ENCODE measurements at regions not wholly inside any gene's neighbourhood (a gene's known extent, or its start where the extent isn't known, plus 50 kb on each side); places are given as distances from the start of the nearest gene placed in this dataset.

DNA sequence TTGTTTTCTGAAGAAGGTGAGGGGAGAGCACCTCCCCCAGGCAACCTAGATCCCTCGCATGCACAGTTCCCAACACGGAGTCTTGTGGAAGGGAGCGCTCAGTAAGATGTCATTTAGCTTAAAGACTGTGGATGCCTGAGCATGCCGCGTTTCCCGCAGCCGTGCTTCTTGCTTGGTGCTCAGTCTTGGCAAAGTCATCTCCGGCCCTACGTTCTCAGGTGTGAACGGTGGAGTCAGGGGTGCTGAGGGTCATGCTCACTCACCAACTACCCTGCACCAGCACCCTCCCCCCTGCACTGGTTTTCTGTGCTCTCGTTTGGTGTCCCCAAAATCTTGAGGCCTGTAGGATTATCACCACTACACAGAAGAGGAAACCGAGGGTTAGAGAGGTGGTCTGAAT, 202.1 kb downstream of the RHOU start:
- Histone ChIP-seq H3K4me3 (IDR thresholded peaks at IDR 0.05; ENCODE audit: insufficient read depth, low read depth, low read length) (no peak overlapping the region), H3K79me2 (ENCODE audit: insufficient read depth, low read depth) (no peaks in the 10 kb centered on the region), H3K9ac (no peak overlapping the region), H3K4me2 (no peak overlapping the region), H3K4me1 (ENCODE audit: low read depth, poor library complexity, severe bottlenecking) (no peaks in the 10 kb centered on the region), H3K27me3 (ENCODE audit: insufficient read depth, low read depth) (no peaks in the 10 kb centered on the region), H3K27ac (no peak overlapping the region), H3K36me3 (ENCODE audit: insufficient read depth) (no peaks in the 10 kb centered on the region), H2AFZ (ENCODE audit: low read depth) (no peak overlapping the region), H4K20me1 (ENCODE audit: insufficient read depth) (no peaks in the 10 kb centered on the region)
- no peak for TF ChIP-seq CTCF (conservative IDR thresholded peaks at IDR 0.05; ENCODE audit: low read depth, low read length)

- no peaks in the 10 kb centered on the region for H3K79me2 ChIP-seq (ENCODE audit: insufficient read depth, low read depth)
- no peak overlapping the region for H3K4me3 ChIP-seq (IDR thresholded peaks at IDR 0.05; ENCODE audit: insufficient read depth, low read depth, low read length)
- TF ChIP-seq CTCF (conservative IDR thresholded peaks at IDR 0.05; ENCODE audit: low read depth, low read length), result no peak
- no peaks in the 10 kb centered on the region for H3K36me3 ChIP-seq (ENCODE audit: insufficient read depth)
- no peak overlapping the region for H3K9ac ChIP-seq
- H3K4me1 ChIP-seq (ENCODE audit: low read depth, poor library complexity, severe bottlenecking), result no peaks in the 10 kb centered on the region
- no peak overlapping the region for H2AFZ ChIP-seq (ENCODE audit: low read depth)
- H3K27ac ChIP-seq, result no peak overlapping the region
- no peaks in the 10 kb centered on the region for H3K27me3 ChIP-seq (ENCODE audit: insufficient read depth, low read depth)
- H3K4me2 ChIP-seq, result no peak overlapping the region
- H4K20me1 ChIP-seq (ENCODE audit: insufficient read depth), result no peaks in the 10 kb centered on the region
These were observed 202.7 kb downstream of the RHOU start for GRCh38 chr1:228937851-228938536.

GRCh38 chr1:228938537-228938901, 203.2 kb downstream of the RHOU start:
- Histone ChIP-seq H4K20me1 (ENCODE audit: insufficient read depth) (no peaks in the 10 kb centered on the region), H3K36me3 (ENCODE audit: insufficient read depth) (no peaks in the 10 kb centered on the region), H3K27me3 (ENCODE audit: insufficient read depth, low read depth) (no peaks in the 10 kb centered on the region), H2AFZ (ENCODE audit: low read depth) (no peak overlapping the region), H3K4me3 (IDR thresholded peaks at IDR 0.05; ENCODE audit: insufficient read depth, low read depth, low read length) (no peak overlapping the region), H3K79me2 (ENCODE audit: insufficient read depth, low read depth) (no peaks in the 10 kb centered on the region), H3K9ac (no peak overlapping the region), H3K27ac (no peak overlapping the region), H3K4me1 (ENCODE audit: low read depth, poor library complexity, severe bottlenecking) (no peaks in the 10 kb centered on the region), H3K4me2 (no peak overlapping the region)
- TF ChIP-seq CTCF (conservative IDR thresholded peaks at IDR 0.05; ENCODE audit: low read depth, low read length), result no peak

- Histone ChIP-seq H3K9ac (no peak overlapping the region), H3K4me3 (IDR thresholded peaks at IDR 0.05; ENCODE audit: insufficient read depth, low read depth, low read length) (no peak overlapping the region), H3K36me3 (ENCODE audit: insufficient read depth) (no peaks in the 10 kb centered on the region), H3K27ac (no peak overlapping the region), H3K4me1 (ENCODE audit: low read depth, poor library complexity, severe bottlenecking) (no peaks in the 10 kb centered on the region), H3K27me3 (ENCODE audit: insufficient read depth, low read depth) (no peaks in the 10 kb centered on the region), H4K20me1 (ENCODE audit: insufficient read depth) (no peaks in the 10 kb centered on the region), H3K4me2 (no peak overlapping the region), H2AFZ (ENCODE audit: low read depth) (no peak overlapping the region), H3K79me2 (ENCODE audit: insufficient read depth, low read depth) (no peaks in the 10 kb centered on the region)
- TF ChIP-seq CTCF (conservative IDR thresholded peaks at IDR 0.05; ENCODE audit: low read depth, low read length), result no peak
These were observed 203.9 kb downstream of the RHOU start for GRCh38 chr1:228939001-228939691.
